GM23338 (cell line): ENCODE measurements at regions not wholly inside any gene's neighbourhood (a gene's known extent, or its start where the extent isn't known, plus 50 kb on each side); places are given as distances from the start of the nearest gene placed in this dataset.

Experiments used
- CREB1 ChIP-seq: fragments of 250-450 bp; sonication (Bioruptor Pico); IDR thresholded peaks from 2 replicates; pipeline ENCODE4 v1.5.0; 2020; ENCODE audit warnings: low read depth, mild to moderate bottlenecking, moderate library complexity
- CTCF ChIP-seq, 2 experiments: fragments of 200-600 bp in 1 of 2; sonication (generic) in 1 of 2; conservative IDR thresholded peaks; 2 replicates each; pipeline versions ENCODE4 v1.5.1 to v1.6.1; 2016 to 2017; ENCODE audit warnings: antibody characterized with exemption in 2 of 2, low read depth in 2 of 2, mild to moderate bottlenecking in 2 of 2, moderate library complexity in 1 of 2
- ETS1 ChIP-seq: IDR thresholded peaks from 2 replicates; pipeline ENCODE4 v1.6.1; 2016; ENCODE audit warnings: antibody characterized with exemption
- EZH2 ChIP-seq: fragments of 200-600 bp; sonication (generic); IDR thresholded peaks from one replicate; pipeline ENCODE4 v1.8.0; 2017; ENCODE audit warnings: antibody characterized with exemption, mild to moderate bottlenecking, low read depth; ENCODE audit not compliant: unreplicated experiment
- EZH2phosphoT487 ChIP-seq: fragments of 200-600 bp; sonication (generic); IDR thresholded peaks from one replicate; pipeline ENCODE4 v1.8.1; 2018; ENCODE audit warnings: antibody characterized with exemption; ENCODE audit not compliant: unreplicated experiment
- POLR2AphosphoS5 ChIP-seq: IDR thresholded peaks from 2 replicates; pipeline ENCODE4 v1.6.1; 2016; ENCODE audit warnings: antibody characterized with exemption, low read depth
- STAT1 ChIP-seq: IDR thresholded peaks from one replicate; pipeline ENCODE4 v1.6.1; 2016; ENCODE audit warnings: antibody characterized with exemption; ENCODE audit not compliant: unreplicated experiment
- ZNF114 ChIP-seq: fragments of 250-450 bp; sonication (Bioruptor Pico); IDR thresholded peaks from 2 replicates; pipeline ENCODE4 v1.5.0; 2020; ENCODE audit warnings: mild to moderate bottlenecking, moderate library complexity

GRCh38 chr12:46516238-46516932, 143.8 kb upstream of the SLC38A2 start:
- TF ChIP-seq EZH2phosphoT487 = no peak
- no peak for TF ChIP-seq CTCF (conservative IDR thresholded peaks at IDR 0.05; ENCODE audit: low read depth in 2 of 2)
- no peak for TF ChIP-seq EZH2
- no peak for TF ChIP-seq POLR2AphosphoS5
- TF ChIP-seq ZNF114 (CRISPR knock-in tag) = no peak
- no peak for TF ChIP-seq CREB1 (CRISPR knock-in tag)
- TF ChIP-seq STAT1 = no peak
- no peak for TF ChIP-seq ETS1
